ENCODE measurements at regions not wholly inside any gene's neighbourhood (a gene's known extent, or its start where the extent isn't known, plus 50 kb on each side); places are given as distances from the start of the nearest gene placed in this dataset.
"Not testable (repeated sequence)": the region's sequence is repeated elsewhere in the genome, so short reads cannot be mapped to it uniquely, and the experiment has no call there.

DNA sequence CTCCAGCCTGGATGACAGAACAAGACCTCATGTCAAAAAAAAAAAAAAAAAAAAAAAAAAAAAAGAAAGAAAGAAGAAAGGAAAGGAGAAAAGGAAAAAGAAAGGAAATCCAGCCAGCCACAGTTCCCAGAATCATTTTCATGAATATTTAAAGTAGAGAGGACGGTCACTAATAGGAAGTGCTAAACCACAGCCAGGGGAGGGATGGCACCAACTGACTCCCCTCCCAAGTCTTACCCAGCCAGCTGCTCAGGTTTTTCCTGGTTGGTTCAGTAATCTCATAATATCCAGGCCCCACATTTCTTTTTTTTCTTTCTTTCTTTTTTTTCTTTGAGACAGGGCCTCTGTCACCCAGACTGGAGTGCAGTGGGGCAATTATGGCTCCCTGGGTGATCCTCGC, 63.9 kb upstream of the AK4 start:
- Histone ChIP-seq H3K9ac (ENCODE audit: low read length) (no peak overlapping the region), H3K27me3 (ENCODE audit: insufficient read depth, low read depth, low read length) (no peaks in the 10 kb centered on the region), H3K27ac (ENCODE audit: low read length) (no peak overlapping the region), H3K9me2 (ENCODE audit: insufficient read depth, low read length) (no peaks in the 10 kb centered on the region), H3K4me3 (ENCODE audit: low read length) (no peak overlapping the region), H3K79me2 (replicated peaks; ENCODE audit: insufficient read depth, low read length) (no peaks in the 10 kb centered on the region), H4K20me1 (ENCODE audit: insufficient read depth) (no peaks in the 10 kb centered on the region), H3K36me3 (ENCODE audit: insufficient read depth, low read length) (no peaks in the 10 kb centered on the region), H3K4me2 (ENCODE audit: low read length) (no peak overlapping the region), H3K9me3 (ENCODE audit: low read length) (no peaks in the 10 kb centered on the region), H2AFZ (ENCODE audit: low read depth, low read length) (no peak overlapping the region), H3F3A (ENCODE audit: insufficient read depth, low read length, poor library complexity, severe bottlenecking) (no peaks in the 10 kb centered on the region)
- TF ChIP-seq, protein P1, sequence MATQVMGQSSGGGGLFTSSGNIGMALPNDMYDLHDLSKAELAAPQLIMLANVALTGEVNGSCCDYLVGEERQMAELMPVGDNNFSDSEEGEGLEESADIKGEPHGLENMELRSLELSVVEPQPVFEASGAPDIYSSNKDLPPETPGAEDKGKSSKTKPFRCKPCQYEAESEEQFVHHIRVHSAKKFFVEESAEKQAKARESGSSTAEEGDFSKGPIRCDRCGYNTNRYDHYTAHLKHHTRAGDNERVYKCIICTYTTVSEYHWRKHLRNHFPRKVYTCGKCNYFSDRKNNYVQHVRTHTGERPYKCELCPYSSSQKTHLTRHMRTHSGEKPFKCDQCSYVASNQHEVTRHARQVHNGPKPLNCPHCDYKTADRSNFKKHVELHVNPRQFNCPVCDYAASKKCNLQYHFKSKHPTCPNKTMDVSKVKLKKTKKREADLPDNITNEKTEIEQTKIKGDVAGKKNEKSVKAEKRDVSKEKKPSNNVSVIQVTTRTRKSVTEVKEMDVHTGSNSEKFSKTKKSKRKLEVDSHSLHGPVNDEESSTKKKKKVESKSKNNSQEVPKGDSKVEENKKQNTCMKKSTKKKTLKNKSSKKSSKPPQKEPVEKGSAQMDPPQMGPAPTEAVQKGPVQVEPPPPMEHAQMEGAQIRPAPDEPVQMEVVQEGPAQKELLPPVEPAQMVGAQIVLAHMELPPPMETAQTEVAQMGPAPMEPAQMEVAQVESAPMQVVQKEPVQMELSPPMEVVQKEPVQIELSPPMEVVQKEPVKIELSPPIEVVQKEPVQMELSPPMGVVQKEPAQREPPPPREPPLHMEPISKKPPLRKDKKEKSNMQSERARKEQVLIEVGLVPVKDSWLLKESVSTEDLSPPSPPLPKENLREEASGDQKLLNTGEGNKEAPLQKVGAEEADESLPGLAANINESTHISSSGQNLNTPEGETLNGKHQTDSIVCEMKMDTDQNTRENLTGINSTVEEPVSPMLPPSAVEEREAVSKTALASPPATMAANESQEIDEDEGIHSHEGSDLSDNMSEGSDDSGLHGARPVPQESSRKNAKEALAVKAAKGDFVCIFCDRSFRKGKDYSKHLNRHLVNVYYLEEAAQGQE (IDR thresholded peaks at IDR 0.05; ENCODE audit: borderline replicate concordance), result no peak
- TF ChIP-seq MXI1 (conservative IDR thresholded peaks at IDR 0.05; ENCODE audit: poor library complexity, severe bottlenecking) (no peak), SMC3 (conservative IDR thresholded peaks at IDR 0.05; ENCODE audit: poor library complexity) (no peak), TAF1 (IDR thresholded peaks at IDR 0.05; ENCODE audit: low read depth) (no peak), EP300 (conservative IDR thresholded peaks at IDR 0.05; ENCODE audit: poor library complexity, severe bottlenecking) (no peak)
- TF ChIP-seq, protein P2, sequence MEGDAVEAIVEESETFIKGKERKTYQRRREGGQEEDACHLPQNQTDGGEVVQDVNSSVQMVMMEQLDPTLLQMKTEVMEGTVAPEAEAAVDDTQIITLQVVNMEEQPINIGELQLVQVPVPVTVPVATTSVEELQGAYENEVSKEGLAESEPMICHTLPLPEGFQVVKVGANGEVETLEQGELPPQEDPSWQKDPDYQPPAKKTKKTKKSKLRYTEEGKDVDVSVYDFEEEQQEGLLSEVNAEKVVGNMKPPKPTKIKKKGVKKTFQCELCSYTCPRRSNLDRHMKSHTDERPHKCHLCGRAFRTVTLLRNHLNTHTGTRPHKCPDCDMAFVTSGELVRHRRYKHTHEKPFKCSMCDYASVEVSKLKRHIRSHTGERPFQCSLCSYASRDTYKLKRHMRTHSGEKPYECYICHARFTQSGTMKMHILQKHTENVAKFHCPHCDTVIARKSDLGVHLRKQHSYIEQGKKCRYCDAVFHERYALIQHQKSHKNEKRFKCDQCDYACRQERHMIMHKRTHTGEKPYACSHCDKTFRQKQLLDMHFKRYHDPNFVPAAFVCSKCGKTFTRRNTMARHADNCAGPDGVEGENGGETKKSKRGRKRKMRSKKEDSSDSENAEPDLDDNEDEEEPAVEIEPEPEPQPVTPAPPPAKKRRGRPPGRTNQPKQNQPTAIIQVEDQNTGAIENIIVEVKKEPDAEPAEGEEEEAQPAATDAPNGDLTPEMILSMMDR (IDR thresholded peaks at IDR 0.05; ENCODE audit: poor library complexity, severe bottlenecking), result no peak

DNA sequence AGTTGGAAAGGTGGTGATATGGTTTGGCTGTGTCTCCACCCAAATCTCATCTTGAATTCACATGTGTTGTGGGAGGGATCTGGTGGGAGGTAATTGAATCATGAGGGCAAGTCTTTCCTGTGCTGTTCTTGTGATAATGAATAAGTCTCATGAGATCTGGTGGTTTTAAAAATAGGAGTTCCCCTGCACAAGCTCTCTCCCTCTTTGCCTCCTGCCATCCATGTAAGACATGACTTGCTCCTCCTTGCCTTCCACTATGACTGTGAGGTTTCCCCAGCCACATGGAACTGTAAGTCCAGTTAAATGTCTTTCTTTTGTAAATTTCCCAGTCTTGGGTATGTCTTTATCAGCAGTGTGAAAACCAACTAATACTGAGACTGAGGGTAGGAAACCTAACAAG, 60.5 kb upstream of the AK4 start:
- H2AFZ ChIP-seq (ENCODE audit: low read depth, low read length); H3K9ac ChIP-seq (ENCODE audit: low read length); H3K4me3 ChIP-seq (ENCODE audit: low read length); H3K27ac ChIP-seq (ENCODE audit: low read length); H3K9me2 ChIP-seq (ENCODE audit: insufficient read depth, low read length); H3K79me2 ChIP-seq (replicated peaks; ENCODE audit: insufficient read depth, low read length); H3K9me3 ChIP-seq (ENCODE audit: low read length); H3K4me2 ChIP-seq (ENCODE audit: low read length); H4K20me1 ChIP-seq (ENCODE audit: insufficient read depth); H3K36me3 ChIP-seq (ENCODE audit: insufficient read depth, low read length); H3F3A ChIP-seq (ENCODE audit: insufficient read depth, low read length, poor library complexity, severe bottlenecking); H3K27me3 ChIP-seq (ENCODE audit: insufficient read depth, low read depth, low read length): not testable (repeated sequence)

DNA sequence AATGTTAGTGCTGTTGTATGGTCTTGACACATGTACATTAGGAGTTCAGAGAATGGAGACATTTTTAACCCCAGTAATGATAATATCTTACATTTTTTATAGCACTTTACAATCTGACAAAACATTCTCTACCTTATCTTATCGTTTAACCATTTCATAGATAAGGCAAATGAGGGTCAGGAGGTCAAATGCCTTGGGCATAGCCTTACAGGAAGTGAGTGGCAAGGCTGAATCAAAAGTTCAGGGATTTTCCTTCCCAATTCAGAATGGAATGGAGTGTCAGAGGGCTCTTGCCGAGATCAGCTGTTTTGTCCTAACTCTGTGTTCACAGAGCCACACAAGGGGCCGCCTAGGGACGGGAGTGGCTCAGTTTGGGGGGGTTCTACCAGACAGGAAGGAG, 57.6 kb upstream of the AK4 start:
- Histone ChIP-seq H3K36me3 (ENCODE audit: insufficient read depth, low read length) (no peaks in the 10 kb centered on the region), H3K9me3 (ENCODE audit: low read length) (no peaks in the 10 kb centered on the region), H3K27ac (ENCODE audit: low read length) (no peak overlapping the region), H3K4me2 (ENCODE audit: low read length) (no peak overlapping the region), H3F3A (ENCODE audit: insufficient read depth, low read length, poor library complexity, severe bottlenecking) (no peaks in the 10 kb centered on the region), H3K9me2 (ENCODE audit: insufficient read depth, low read length) (no peaks in the 10 kb centered on the region), H3K27me3 (ENCODE audit: insufficient read depth, low read depth, low read length) (no peaks in the 10 kb centered on the region), H3K4me3 (ENCODE audit: low read length) (no peak overlapping the region), H2AFZ (ENCODE audit: low read depth, low read length) (no peak overlapping the region), H4K20me1 (ENCODE audit: insufficient read depth) (no peaks in the 10 kb centered on the region), H3K9ac (ENCODE audit: low read length) (no peak overlapping the region), H3K79me2 (replicated peaks; ENCODE audit: insufficient read depth, low read length) (no peaks in the 10 kb centered on the region)
- TF ChIP-seq, protein P1 (IDR thresholded peaks at IDR 0.05; ENCODE audit: borderline replicate concordance), result no peak
- no peak for TF ChIP-seq RAD21 (conservative IDR thresholded peaks at IDR 0.05)
- TF ChIP-seq MXI1 (conservative IDR thresholded peaks at IDR 0.05; ENCODE audit: poor library complexity, severe bottlenecking), result no peak
- TF ChIP-seq TAF1 (IDR thresholded peaks at IDR 0.05; ENCODE audit: low read depth), result no peak
- no peak for TF ChIP-seq POLR2AphosphoS5 (IDR thresholded peaks at IDR 0.05)
- no peak for TF ChIP-seq EZH2 (IDR thresholded peaks at IDR 0.05; ENCODE audit: borderline replicate concordance, insufficient read depth, low read length, poor library complexity, severe bottlenecking)
